HAP-1 (cell line): ENCODE measurements at regions not wholly inside any gene's neighbourhood (a gene's known extent, or its start where the extent isn't known, plus 50 kb on each side); places are given as distances from the start of the nearest gene placed in this dataset.

Source experiments
- DNase-seq, 2 experiments: peaks; one replicate each; pipeline ENCODE4 v3.0.0-alpha.2; 2016 to 2020; ENCODE audit warnings: low spot score in 2 of 2
- H3K27me3 ChIP-seq: fragments of 250-450 bp; sonication (Bioruptor Pico); 2 replicates; pipeline ENCODE4 v1.5.1; 2020; ENCODE audit warnings: low read depth, mild to moderate bottlenecking, moderate library complexity
- H3K36me3 ChIP-seq: fragments of 250-450 bp; sonication (Bioruptor Pico); replicated peaks from 2 replicates; pipeline ENCODE4 v1.5.1; 2020; ENCODE audit warnings: mild to moderate bottlenecking
- H3K4me1 ChIP-seq: fragments of 250-450 bp; sonication (Bioruptor Pico); 2 replicates; pipeline ENCODE4 v1.5.1; 2020; ENCODE audit warnings: mild to moderate bottlenecking
- H3K4me3 ChIP-seq: fragments of 250-450 bp; sonication (Bioruptor Pico); 2 replicates; pipeline ENCODE4 v1.5.1; 2020; ENCODE audit warnings: mild to moderate bottlenecking, moderate library complexity
- H3K9me3 ChIP-seq: fragments of 250-450 bp; sonication (Bioruptor Pico); 2 replicates; pipeline ENCODE4 v1.5.1; 2020; ENCODE audit warnings: mild to moderate bottlenecking, moderate library complexity
- in situ Hi-C: fragments of 300-500 bp; cut with MboI; formaldehyde crosslinking; loops from 3 replicates; pipeline ENCODE4 v1.14.3; 2020; ENCODE audit warnings: low sequenced_read_pairs, inconsistent platforms, mixed read lengths

DNA sequence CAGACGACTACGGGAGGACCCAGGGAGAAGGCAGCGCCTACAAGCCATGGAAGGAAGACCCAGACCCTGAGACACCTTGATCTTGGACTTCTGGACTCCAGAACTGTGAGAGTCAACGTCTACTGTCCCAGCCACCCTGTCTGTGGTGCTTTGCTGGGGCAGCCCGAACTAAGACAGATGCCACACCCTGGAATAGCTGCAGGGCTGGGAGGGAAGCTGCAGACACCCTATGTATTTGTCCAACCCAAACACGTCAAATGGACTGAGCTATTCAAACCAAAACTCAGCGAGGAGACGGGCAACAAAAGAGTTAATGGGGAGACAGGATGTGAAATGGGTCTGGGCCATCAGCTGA is 169.3 kb downstream of the CTTN start:
- Histone ChIP-seq H3K4me3 (no peak overlapping the region), H3K36me3 (no peaks in the 10 kb centered on the region), H3K9me3 (no peaks in the 10 kb centered on the region), H3K4me1 (no peaks in the 10 kb centered on the region), H3K27me3 (no peaks in the 10 kb centered on the region)
- DNase-seq: no peak
- in situ Hi-C loops: no loop called here

DNA sequence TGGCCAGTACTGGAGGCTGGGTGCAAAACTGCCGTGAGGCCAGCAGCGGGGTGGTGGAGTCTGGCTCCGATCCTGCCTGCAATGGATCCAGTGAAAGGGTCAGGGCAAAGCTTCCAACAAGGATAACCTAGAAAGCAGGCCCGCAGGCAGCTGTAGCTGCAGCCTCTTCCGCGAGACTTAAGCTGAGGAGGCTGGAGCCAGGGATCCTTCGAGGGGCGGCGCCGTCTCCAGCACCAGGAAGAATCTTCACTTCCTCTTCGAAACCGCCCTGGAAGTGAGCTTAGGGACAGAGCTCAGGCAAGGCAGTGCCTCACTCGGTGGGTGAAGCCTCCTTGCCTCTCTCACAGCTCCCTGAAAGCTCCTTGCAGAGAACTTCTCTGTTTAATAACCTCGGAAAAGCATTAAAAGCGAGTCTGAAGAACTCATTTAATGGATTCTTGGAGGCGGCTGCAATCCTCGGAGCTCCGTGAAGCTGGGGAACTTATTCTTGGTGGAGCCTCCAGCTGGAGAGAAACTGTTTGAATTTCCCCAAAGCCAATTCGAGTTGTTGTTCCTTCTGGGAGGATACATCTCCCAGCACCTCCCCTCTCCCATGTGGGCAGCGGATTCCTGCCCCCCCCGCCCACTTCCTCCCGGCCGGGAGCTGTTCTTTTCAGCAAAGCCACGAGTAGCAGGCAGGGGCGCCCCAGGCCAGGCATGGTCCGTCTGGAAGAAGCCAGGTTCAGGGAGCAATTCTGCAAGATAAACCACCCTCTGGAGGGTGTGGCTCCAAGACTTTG is 169.9 kb downstream of the CTTN start:
- Histone ChIP-seq H3K4me3 (no peak overlapping the region), H3K9me3 (no peaks in the 10 kb centered on the region)

DNA sequence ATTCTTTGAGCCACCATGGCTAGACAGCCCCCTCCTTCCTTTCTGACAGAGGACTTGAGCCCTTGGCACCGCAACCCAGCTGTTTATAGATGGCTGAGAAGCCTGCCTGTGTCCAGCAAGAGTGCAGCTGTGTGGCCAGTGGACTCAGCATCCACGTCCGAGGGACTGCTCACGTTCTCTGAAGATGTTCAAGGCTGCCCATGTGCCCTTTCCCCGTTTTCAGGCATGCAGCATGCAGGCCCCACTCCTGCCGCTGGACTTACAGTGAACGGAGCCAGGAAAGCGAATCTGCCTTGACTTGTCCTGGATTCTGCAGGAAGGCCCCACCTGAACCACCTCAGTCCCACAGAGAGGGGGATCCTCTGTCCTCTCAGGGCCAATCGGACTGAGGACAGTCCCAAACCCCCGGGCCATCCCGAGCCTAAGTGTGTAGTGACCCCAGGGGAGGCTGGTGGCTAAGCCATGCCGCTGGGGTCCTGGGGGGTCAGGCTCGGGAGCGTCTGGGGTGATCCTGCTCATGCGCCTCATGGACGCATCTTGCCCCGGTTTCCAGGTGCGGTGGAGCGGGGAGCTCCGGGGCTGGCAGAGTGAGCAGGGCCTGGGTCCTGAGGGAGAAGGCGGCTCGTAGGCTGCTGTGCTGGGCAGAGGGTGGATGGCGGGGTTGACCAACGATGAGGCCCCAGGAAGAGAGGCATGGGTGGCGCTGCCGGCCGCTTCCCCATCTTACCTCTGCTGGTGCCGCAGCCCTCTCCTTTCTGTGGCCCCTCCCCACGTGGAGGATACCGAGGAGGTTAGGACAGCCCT is 170.7 kb downstream of the CTTN start:
- DNase-seq: no peak
- in situ Hi-C loops: no loop called here
- H3K4me1 ChIP-seq: no peaks in the 10 kb centered on the region
- H3K27me3 ChIP-seq: no peaks in the 10 kb centered on the region
- no peaks in the 10 kb centered on the region for H3K9me3 ChIP-seq
- H3K4me3 ChIP-seq: no peak overlapping the region
- H3K36me3 ChIP-seq: no peaks in the 10 kb centered on the region

More for the DNA sequence above, 169.9 kb downstream of the CTTN start:
- no peaks in the 10 kb centered on the region for H3K36me3 ChIP-seq
- DNase-seq: peak in 1 of 2 experiments; percentile 31
- in situ Hi-C loops: no loop called here
- no peaks in the 10 kb centered on the region for H3K4me1 ChIP-seq
- no peaks in the 10 kb centered on the region for H3K27me3 ChIP-seq

DNA sequence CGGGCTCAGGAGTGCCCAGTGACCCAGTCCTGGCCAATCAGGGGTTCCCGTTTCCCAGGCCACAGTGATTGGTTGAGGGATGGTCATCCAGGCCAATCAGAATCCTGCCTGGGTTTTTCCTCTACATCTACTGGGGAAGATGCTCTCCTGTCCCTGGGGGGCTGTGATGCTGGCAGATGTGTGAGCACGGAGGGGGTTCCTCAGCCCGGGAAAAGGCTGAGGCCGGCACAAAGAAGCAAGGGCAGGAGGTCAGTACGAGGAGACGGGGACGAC is 171.2 kb downstream of the CTTN start:
- Histone ChIP-seq H3K36me3 (no peaks in the 10 kb centered on the region), H3K27me3 (no peaks in the 10 kb centered on the region), H3K4me3 (no peak overlapping the region), H3K9me3 (no peaks in the 10 kb centered on the region), H3K4me1 (no peaks in the 10 kb centered on the region)
- no peak for DNase-seq
- in situ Hi-C loops: no loop called here

DNA sequence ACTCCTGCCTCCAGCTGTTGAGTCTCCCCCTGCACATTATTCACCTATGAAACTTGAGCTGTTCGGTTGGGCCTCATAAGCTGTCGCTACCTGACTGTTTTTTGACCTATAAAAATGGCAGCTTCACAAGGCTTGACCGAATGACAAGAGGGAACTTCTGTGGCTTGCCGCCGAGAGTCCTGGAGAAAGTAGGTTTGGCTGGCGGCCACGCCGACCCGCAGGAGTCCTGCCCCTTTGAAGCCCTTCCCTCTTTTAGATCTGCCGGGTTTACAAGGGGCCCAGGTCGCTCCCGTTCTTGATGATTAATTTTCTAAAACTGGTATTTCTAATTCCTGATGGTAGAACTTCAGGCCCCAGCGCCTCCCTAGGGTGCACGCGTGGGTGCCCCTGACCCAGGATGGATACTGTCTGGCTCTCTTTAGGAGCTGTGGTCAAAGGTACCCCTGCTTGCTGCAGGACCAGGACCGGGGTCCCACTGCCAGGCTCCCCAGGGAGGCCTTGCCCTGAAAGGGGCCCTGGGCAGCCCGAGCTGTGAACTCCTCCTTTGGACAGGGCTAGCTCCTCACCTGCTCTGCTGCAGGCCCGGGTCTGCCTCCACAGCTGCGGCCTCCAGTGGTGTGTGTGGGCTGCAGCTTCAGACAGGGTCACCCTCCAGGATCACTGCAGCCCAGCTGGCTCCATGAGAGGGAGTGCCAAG is 171.8 kb downstream of the CTTN start:
- H3K4me3 ChIP-seq: no peak overlapping the region
- no peaks in the 10 kb centered on the region for H3K4me1 ChIP-seq
- H3K27me3 ChIP-seq: no peaks in the 10 kb centered on the region
- no peak for DNase-seq
- H3K36me3 ChIP-seq: no peaks in the 10 kb centered on the region
- in situ Hi-C loops: no loop called here
- no peaks in the 10 kb centered on the region for H3K9me3 ChIP-seq

DNA sequence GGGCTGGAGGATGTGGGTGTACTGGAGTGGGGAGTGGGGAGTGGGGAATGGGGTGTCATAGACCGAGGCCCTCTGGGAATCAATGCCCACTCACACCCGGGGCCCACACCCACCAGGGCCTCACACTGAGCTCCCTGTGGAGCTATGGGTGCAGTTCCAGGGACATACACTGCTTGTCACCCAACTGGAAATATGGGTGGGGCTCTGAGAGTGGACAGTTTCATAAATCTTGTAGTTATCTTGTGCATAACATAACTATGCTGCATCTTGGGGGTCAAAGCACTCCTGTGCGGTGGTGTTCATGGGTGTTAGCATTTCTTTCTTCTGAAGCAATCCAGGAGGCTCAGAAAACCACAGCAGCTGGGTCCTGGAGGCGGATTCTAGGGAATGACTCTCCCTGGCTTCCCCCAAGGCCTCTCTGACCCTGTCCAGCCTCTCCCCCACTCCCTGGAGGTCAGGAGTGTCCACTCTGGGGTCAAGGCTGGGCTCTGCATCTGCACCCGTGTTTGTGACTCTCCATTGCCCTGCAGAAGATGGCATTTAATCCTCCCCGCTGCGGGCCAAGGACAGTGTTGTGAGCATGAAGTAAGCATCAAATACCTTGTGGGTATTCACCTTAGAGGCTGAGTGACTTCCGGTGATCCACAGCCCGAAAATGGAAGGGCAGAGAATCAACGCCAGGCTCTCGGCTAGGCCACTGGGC is 172.5 kb downstream of the CTTN start:
- H3K4me3 ChIP-seq: no peak overlapping the region
- DNase-seq: no peak
- no peaks in the 10 kb centered on the region for H3K36me3 ChIP-seq
- no peaks in the 10 kb centered on the region for H3K4me1 ChIP-seq
- H3K27me3 ChIP-seq: no peaks in the 10 kb centered on the region
- in situ Hi-C loops: no loop called here
- no peaks in the 10 kb centered on the region for H3K9me3 ChIP-seq

DNA sequence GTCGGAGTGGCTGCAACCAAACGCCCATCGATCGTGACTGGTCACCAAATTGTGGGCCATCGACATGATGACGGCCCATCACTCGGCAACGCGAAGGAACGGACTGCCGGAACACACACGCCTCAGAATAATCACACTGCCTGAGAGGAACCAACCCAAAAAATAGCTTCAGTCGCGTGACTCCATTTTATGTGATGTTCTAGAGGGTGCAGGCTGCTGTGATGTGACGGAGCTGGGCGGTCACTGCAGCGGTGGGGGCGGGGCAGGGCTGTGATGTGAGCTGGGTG is 174.6 kb downstream of the CTTN start:
- no peaks in the 10 kb centered on the region for H3K36me3 ChIP-seq
- H3K9me3 ChIP-seq: no peaks in the 10 kb centered on the region
- H3K27me3 ChIP-seq: no peaks in the 10 kb centered on the region
- in situ Hi-C loops: no loop called here
- no peaks in the 10 kb centered on the region for H3K4me1 ChIP-seq
- no peak for DNase-seq
- H3K4me3 ChIP-seq: no peak overlapping the region

DNA sequence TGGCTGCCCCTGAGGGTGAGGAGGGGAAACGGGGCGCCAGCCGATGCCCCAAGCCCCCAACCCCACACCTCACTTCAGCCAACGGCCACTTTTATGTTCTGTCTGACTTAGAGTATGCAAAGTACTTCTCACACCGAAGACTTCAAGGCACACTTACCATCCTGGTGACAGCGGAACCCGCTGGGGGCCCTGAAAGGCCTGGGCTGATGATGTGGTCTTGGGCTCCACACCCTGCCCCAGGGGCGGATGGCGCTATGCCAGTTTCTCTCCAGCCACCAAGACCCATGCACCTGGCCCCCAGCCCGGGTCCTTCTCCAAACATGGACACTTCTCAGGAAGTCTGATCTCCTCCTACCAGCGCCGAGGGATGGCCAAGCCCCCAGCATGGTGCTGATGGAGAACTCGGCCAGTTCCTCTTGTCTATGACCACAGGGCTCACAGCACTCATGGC is 175.4 kb downstream of the CTTN start:
- H3K4me3 ChIP-seq: no peak overlapping the region
- H3K36me3 ChIP-seq: no peaks in the 10 kb centered on the region
- no peaks in the 10 kb centered on the region for H3K4me1 ChIP-seq
- in situ Hi-C loops: no loop called here
- no peaks in the 10 kb centered on the region for H3K27me3 ChIP-seq
- H3K9me3 ChIP-seq: no peaks in the 10 kb centered on the region
- DNase-seq: no peak

DNA sequence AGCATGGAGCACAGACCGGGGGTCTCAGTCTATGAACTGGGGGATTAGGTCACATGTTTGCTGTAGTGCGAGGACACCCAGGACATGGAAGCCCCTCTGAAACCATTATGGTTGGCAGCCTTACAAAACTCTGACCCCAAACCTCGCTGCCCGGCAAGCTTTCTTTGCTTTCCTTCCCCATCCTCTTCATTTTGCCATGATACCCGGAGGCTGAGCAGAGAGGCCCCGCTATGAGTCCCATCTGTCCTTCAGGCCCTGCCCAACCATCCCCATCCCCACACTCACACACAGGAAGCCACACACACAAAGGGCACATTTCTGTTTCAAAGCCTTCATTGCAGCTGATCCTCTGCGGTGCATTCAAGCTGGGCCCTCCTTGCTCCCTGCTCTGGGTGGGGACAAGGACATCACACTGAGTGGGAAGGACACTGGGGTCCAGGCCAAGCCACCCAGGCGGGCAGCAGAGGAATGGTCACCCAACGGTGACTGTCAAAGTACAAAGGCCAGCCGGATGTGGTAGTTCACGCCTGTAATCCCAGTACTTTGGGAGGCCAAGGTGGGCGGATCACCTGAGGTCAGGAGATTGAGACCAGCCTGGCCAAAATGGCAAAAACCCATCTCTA is 176.5 kb downstream of the CTTN start:
- in situ Hi-C loops: no loop called here
- H3K4me3 ChIP-seq: no peak overlapping the region
- H3K4me1 ChIP-seq: no peaks in the 10 kb centered on the region
- H3K36me3 ChIP-seq: no peaks in the 10 kb centered on the region
- H3K9me3 ChIP-seq: no peaks in the 10 kb centered on the region
- no peaks in the 10 kb centered on the region for H3K27me3 ChIP-seq
- DNase-seq: no peak

DNA sequence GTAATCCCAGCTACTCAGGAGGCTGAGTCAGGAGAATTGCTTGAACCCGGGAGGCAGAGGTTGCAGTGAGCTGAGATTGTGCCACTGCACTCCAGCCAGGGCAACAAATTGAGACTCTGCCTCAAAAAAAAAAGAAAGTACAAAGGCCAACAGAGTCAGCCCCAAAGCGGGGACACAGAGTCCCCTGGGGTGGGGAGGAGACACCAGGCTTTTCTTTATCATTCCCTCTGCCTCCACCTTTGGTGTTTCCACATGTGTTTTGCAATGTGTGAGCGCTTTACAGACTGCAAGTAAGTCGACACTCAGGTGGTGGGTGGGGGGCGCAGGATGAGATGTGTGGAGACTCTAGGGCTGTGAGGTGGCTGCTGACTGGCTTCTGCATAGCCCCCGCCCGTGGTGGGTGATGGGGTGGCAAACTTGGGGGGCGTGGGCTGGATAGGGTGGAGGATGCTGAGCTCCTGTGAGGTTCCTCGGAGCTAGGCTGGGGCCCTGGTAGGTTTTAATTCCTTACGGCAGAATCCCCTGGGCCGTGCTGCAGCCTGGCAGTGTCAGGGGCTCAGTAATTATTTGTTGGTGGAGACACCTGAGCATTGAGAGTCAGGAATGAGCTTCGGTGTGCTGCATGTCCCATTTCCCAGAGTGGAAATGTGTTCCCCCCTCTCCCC is 177.2 kb downstream of the CTTN start:
- DNase-seq: no peak
- H3K27me3 ChIP-seq: no peaks in the 10 kb centered on the region
- H3K36me3 ChIP-seq: no peaks in the 10 kb centered on the region
- no peak overlapping the region for H3K4me3 ChIP-seq
- no peaks in the 10 kb centered on the region for H3K4me1 ChIP-seq
- H3K9me3 ChIP-seq: no peaks in the 10 kb centered on the region
- in situ Hi-C loops: no loop called here

DNA sequence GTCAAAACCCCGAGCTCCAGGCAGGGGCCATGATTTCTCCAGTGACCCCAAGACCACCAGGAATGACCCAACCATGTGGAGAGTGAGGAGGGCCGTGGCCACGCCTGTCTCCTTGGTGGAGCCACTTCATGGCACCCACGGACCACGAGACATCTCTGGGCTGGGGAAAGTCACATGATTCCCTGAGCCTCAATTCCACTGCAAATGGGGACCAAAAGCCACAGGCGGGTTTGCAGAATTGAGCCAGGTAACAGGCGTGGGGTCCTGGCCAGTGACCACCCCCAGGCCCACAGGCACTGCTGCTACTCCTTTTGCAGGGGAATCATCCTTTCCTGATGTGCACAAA is 178.9 kb downstream of the CTTN start:
- in situ Hi-C loops: no loop called here

DNA sequence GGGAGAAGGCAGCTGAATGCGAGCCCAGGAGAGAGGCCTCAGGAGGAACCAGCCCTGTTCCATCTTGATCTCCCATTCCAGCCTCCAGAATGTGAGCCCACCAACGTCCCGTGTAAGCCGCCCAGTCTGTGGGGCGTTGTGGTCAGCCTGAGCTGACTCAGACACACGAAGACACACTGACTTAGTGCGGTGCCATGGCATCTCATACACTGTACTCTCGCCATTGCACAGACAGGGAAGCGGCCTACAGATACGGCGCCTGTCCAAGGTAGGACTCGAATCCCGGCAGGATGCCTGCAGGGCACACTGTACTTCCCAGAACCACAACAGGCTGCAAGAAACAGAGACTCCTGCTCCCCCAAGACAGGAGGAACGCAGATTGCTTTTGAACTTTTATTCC is 179.6 kb downstream of the CTTN start:
- H3K27me3 ChIP-seq: no peaks in the 10 kb centered on the region
- in situ Hi-C loops: no loop called here
- no peak overlapping the region for H3K4me3 ChIP-seq
- DNase-seq: no peak
- no peaks in the 10 kb centered on the region for H3K9me3 ChIP-seq
- H3K4me1 ChIP-seq: no peaks in the 10 kb centered on the region
- H3K36me3 ChIP-seq: no peaks in the 10 kb centered on the region

More for the DNA sequence above, 178.9 kb downstream of the CTTN start:
- Histone ChIP-seq H3K4me1 (no peaks in the 10 kb centered on the region), H3K27me3 (no peaks in the 10 kb centered on the region), H3K4me3 (no peak overlapping the region), H3K9me3 (no peaks in the 10 kb centered on the region), H3K36me3 (no peaks in the 10 kb centered on the region)
- no peak for DNase-seq

DNA sequence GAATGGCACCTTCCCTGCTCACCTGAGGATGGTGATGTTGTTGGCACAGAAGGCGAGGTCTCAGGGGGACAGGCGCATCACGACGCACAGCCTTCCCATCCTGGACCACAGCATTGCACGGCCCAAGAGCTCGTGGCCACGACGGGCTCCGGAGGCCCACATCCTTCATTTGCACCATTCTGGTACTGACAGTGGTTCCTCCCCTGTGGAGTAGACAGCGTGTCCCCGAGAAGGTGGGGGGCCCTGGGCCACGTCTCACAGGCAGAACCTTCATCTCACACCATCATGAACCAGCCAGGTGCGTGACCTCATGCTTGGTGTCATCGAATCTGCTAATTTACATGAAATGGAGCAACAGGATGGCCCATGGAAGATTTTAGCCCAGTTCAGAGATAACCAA is 180.0 kb downstream of the CTTN start:
- in situ Hi-C loops: no loop called here
- no peak overlapping the region for H3K4me3 ChIP-seq
- H3K4me1 ChIP-seq: no peaks in the 10 kb centered on the region
- H3K36me3 ChIP-seq: no peaks in the 10 kb centered on the region
- no peaks in the 10 kb centered on the region for H3K27me3 ChIP-seq
- no peaks in the 10 kb centered on the region for H3K9me3 ChIP-seq
- no peak for DNase-seq
